ENCODE measurements at regions not wholly inside any gene's neighbourhood (a gene's known extent, or its start where the extent isn't known, plus 50 kb on each side); places are given as distances from the start of the nearest gene placed in this dataset.
"Not testable (repeated sequence)": the region's sequence is repeated elsewhere in the genome, so short reads cannot be mapped to it uniquely, and the experiment has no call there.

DNA sequence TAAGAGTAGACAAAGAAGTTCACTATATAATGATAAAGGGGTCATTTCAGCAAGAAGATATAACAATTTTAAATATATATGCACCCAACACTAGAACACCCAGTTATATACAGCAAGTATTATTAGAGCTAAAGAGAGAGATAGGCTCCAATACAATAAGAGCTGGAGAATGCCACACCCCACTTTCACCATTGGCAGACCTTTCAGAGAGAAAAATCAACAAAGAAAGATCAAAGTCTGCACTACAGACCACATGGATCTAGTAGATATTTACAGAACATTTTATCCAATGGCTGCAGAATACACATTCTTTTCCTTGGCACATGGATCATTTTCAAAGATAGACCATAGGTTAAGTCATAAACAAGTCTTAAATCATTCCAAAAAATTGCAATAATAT, 479.7 kb upstream of the DIAPH2 start:
- DNase-seq: no peak

DNA sequence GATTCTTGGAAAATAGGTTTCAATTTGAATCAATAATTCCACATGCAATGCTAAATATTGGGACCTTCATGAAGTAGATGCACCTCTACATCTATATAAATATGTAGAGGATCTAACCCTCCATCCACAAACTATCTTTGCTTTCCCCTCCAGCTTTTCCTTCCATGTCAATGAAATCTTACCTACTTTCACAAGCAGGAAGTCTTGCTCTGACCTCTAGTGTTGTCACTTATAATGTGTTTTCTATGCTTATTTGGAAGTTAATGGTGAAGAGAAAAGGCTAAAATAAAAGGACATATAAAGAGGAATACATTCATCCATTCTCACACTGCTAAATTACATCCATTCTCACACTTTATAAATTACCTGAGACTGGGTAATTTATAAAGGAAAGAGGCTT, 472.7 kb upstream of the DIAPH2 start:
- DNase-seq: no peak

DNA sequence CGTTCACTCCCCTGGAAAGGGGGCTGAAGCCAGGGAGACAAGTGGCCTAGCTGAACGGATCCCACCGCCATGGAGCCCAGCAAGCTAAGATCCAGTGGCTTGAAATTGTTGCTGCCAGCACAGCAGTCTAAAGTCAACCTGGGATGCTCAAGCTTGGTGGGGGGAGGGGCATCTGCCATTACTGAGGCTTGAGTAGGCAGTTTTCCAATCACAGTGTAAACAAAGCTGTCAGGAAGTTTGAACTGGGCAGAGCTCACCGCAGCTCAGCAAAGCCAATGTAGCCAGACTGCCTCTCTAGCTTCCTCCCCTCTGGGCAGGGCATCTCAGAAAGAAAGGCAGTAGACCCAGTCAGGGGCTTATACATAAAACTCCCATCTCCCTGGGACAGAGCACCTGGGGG, 470.0 kb upstream of the DIAPH2 start:
- not testable (repeated sequence) for DNase-seq

DNA sequence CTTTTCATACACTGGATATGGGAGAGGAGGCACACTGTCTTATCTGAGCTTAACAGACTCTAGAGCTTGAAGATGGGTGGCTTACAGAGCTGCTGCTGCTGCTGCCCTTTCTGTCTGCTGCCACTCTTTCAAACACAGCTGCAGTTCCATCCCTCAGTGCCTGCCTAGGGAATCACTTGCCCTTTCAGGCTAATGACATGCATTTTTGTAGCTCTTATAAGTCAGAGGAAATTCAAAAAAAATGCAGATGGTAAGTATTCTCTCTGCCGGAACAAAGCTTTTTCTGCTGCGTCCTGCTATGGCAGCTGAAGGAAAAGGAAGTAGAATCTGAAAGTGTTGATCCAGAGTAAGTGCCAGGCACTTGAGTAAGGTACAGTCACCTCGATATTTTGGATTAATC, 460.4 kb upstream of the DIAPH2 start:
- no peak for DNase-seq

DNA sequence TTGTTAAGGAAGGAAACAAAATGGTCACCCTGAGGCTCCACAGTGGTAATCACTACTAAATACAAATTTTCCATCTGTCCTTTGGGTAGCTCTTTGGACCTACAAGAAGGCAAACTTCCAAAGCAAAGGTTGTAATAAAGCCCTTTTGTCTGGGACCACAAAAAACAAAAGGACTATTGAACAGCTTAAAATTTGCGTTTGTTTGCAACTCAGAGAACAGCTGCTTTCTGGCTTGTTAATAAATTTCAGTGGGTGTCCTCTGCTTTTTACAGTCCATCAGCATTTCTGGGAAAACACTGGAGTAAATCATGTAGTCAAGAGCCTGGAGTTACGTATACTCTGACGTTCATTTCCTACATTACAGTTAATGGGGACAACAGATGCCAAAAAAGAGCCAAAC, 439.7 kb upstream of the DIAPH2 start:
- no peak for DNase-seq

DNA sequence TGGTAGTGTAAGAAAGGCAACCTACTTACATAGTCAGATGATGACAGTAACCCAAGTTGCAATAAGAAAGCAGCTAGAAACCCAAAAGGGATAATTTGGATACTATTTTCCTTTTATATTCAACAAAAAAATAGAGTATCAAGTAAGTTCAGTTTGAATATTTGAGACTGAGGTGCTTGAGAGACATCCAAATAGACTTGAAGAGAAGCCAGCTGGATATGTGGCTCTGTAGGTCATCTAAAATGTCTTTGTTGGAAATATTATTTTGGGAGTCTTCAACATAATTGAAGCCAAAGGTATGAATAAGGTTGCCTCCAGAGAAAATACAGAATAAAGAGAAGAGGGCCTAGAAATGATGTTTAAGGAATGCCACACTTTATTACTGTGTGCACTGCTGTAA, 438.2 kb upstream of the DIAPH2 start:
- no peak for DNase-seq

Data from nucleus accumbens (tissue), 56 donors.